ENCODE measurements at regions not wholly inside any gene's neighbourhood (a gene's known extent, or its start where the extent isn't known, plus 50 kb on each side); places are given as distances from the start of the nearest gene placed in this dataset.

DNA sequence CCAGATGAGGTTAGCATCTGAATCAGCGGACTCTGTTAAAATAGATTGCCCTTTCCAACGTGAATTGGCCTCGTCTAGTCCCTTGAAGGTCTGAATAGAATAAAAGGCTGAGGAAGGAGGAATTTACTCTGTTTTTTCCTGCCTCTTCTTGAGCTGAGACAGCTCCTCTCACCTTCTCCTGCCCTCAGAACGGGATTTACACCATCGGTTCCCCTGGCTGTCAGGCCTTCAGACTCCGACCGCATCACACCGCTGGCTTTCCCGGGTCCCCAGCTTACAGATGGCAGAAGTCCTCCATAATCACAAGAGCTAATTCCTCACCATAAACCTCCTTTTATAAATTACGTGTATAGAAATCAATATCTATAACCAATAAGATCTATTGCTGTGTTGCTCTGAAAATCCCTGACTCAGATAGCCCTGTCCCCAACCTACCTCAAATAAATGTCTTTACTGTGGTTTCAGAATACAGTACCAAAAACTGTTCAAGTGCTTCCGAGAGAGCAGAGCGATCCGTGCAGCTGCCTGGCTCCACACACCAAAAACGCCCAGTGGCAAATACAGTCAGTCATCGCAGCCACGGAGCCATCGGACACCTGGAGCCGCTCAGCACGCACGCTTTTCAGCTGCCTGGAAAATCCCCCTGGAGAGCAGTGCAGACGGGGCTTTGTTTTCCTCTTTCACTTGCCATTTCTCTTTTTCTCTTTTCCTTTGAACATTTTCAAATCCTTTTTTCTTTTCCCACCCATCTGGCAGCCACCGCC is 196.9 kb downstream of the NRP2 start:
- no peak for DNase-seq (ENCODE audit: low read depth)
- no peak overlapping the region for H3K4me3 ChIP-seq (ENCODE audit: low read depth, low read length)
- TF ChIP-seq, protein P1, sequence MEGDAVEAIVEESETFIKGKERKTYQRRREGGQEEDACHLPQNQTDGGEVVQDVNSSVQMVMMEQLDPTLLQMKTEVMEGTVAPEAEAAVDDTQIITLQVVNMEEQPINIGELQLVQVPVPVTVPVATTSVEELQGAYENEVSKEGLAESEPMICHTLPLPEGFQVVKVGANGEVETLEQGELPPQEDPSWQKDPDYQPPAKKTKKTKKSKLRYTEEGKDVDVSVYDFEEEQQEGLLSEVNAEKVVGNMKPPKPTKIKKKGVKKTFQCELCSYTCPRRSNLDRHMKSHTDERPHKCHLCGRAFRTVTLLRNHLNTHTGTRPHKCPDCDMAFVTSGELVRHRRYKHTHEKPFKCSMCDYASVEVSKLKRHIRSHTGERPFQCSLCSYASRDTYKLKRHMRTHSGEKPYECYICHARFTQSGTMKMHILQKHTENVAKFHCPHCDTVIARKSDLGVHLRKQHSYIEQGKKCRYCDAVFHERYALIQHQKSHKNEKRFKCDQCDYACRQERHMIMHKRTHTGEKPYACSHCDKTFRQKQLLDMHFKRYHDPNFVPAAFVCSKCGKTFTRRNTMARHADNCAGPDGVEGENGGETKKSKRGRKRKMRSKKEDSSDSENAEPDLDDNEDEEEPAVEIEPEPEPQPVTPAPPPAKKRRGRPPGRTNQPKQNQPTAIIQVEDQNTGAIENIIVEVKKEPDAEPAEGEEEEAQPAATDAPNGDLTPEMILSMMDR (IDR thresholded peaks at IDR 0.05; ENCODE audit: low read depth, low read length, missing control alignments): no peak

DNA sequence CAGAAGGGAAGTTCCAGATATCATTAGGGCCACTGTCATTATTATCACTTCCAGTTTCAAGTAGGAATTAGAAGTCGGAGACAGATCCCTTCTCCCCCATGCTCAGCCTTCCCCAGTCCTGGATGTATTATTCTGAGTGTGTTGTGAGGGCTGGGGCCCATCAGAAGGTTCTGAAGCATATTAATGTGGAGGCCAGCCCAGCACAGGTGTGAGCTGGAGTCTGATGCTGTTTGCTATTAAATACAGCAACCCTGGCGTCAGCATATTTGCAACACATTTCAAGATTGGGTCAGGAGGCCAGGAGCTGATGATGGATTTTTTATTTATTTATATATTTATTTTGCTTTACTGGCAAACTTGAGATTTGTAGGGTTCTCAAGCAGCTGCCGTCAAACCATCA is 195.2 kb downstream of the NRP2 start:
- DNase-seq (ENCODE audit: low read depth): no peak
- H3K4me3 ChIP-seq (ENCODE audit: low read depth, low read length): no peak overlapping the region
- TF ChIP-seq, protein P1 (IDR thresholded peaks at IDR 0.05; ENCODE audit: low read depth, low read length, missing control alignments): no peak

DNA sequence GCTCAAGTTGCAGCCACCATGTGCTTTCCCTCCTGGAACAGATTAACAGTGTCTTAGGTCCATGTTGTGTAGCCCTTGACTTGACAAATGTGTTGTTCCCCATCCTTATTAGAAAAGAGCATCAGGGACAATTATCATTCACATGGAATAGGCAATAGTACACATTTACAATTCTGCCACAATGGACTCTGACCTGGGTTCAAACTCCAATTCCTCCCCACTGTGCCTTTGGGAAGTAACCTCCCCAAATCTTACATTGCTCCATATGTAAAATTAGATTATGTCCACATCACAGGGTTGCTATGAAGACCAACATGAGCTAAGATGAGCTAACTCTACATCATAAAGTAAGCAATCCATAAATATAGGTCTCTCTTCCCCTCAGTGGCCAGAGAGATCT is 193.8 kb downstream of the NRP2 start:
- TF ChIP-seq, protein P1 (IDR thresholded peaks at IDR 0.05; ENCODE audit: low read depth, low read length, missing control alignments): no peak
- DNase-seq (ENCODE audit: low read depth): no peak
- H3K4me3 ChIP-seq (ENCODE audit: low read depth, low read length): no peak overlapping the region

DNA sequence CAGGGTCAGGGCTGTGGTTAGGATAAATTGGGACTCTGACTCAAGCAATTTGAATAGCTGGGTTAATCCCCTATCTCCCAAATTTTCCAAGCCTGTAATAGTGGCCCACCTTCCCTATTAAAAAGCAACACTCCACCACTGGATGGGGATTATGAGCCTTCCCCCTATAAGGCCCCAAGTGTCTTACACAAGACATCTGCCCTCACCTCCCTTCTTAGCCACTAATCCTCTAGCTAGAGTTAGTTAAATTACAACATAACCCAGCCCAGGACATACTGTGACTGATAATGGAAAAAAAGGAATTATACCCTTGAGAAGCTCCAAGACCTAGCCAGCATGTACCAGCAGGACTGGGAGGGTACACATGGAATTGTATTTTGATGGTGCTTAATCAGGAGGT is 190.4 kb downstream of the NRP2 start:
- no peak for DNase-seq (ENCODE audit: low read depth)
- TF ChIP-seq, protein P1 (IDR thresholded peaks at IDR 0.05; ENCODE audit: low read depth, low read length, missing control alignments): no peak
- H3K4me3 ChIP-seq (ENCODE audit: low read depth, low read length): no peak overlapping the region

DNA sequence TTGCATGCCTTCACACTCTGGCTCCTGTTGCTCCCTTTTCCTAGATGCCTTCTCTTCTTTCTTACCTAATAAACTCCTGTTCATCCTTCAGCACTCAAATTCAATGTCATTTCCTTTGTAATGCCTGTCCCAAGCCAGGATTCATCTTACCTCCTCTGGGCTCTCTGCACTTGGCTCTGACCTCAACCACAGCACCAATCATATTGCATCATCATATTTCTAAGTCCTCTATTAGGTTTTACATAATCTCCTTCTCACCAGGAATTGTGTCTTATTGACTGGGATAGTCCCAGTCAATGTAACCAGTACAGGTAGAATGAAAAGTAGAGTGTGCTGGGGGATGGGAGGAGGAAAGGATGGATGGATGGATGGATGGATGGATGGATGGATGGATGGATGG is 187.1 kb downstream of the NRP2 start:
- TF ChIP-seq, protein P1 (IDR thresholded peaks at IDR 0.05; ENCODE audit: low read depth, low read length, missing control alignments): no peak
- DNase-seq (ENCODE audit: low read depth): no peak
- H3K4me3 ChIP-seq (ENCODE audit: low read depth, low read length): no peak overlapping the region

DNA sequence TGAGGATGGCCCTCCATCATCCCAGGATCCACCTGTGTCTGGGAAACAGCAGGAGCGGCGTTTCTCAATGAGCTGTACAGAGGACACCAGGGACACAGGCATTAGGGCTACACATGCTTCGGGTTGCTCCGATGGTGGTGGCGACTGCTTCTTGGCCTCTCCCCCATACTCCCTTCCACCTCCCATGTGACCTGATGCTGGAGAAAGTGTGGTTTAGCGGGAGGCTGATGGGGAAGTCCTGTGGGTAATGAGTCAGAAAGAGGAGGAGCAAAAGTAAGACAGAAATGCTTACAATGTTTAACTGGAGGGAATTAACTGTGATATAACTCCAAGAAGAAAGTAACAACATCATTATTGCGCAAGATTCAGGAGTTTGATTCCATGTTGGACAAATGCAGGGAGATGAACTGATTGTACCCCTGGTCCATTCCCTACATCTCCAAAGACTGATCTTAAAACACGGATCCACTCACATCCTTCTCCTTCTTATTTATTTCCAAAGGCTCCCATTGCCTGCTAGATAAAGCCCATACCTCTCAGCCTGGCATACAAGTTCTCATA is 186.6 kb downstream of the NRP2 start:
- TF ChIP-seq, protein P1 (IDR thresholded peaks at IDR 0.05; ENCODE audit: low read depth, low read length, missing control alignments): no peak
- no peak overlapping the region for H3K4me3 ChIP-seq (ENCODE audit: low read depth, low read length)
- no peak for DNase-seq (ENCODE audit: low read depth)

DNA sequence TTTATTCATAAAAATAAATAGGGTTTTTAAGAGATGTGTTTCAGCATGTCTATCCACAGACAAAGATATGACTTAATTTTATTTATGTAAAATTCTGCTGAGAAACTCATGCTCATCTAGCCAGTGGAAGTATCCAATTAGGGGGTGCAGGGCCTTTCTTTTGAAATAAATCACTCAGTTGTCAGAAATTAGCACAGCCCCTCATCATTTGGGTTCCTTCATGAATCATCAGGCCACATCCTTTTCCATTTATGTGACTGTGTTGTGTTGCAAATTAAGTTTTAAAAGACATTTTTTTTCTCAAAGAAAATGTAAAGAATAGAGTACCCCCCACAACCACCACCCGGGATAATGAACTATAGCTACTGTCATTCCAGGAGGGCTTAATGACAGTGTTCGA is 185.8 kb downstream of the NRP2 start:
- no peak overlapping the region for H3K4me3 ChIP-seq (ENCODE audit: low read depth, low read length)
- TF ChIP-seq, protein P1 (IDR thresholded peaks at IDR 0.05; ENCODE audit: low read depth, low read length, missing control alignments): no peak
- DNase-seq (ENCODE audit: low read depth): no peak

Data from GM12864 (cell line).